ENCODE measurements at regions not wholly inside any gene's neighbourhood (a gene's known extent, or its start where the extent isn't known, plus 50 kb on each side); places are given as distances from the start of the nearest gene placed in this dataset.

DNA sequence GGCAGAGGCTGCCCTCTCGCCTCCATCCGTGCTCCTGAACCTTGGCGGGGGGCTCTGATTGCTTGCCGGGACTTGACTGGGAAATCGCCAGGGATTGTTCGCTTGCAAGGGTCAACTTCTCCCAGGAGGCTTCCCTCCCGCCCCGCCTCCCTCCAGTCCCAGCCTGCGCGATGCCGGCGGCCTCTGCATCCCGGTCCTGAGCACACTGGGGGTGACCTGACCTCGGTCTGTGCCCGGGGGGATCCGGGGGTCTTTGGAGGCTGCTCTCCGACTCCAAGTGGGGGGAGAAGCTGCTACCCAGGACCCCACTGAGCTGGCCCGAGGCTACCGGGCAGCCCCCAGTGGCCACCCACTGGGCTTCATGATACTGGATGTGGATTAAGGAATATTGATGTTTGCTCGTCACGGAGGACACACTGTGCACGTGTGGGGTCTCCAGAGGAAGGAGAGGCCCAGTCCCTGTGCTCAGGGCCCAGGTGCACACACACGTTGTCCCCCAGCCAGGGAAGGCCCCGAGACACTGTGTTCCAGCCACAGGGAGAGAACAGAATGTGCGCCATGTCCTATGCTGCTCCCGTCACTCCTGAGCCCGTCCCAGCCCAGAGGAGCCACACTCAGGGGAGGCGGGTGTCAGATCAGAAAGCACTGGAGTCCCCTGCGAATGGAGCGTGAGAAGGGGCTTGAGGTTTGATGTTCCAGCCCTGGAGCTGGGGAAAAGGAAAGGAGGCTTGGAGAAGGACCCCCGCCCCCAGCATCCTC lies 55.9 kb upstream of the NKX1-1 start:
- TF ChIP-seq, protein P1, sequence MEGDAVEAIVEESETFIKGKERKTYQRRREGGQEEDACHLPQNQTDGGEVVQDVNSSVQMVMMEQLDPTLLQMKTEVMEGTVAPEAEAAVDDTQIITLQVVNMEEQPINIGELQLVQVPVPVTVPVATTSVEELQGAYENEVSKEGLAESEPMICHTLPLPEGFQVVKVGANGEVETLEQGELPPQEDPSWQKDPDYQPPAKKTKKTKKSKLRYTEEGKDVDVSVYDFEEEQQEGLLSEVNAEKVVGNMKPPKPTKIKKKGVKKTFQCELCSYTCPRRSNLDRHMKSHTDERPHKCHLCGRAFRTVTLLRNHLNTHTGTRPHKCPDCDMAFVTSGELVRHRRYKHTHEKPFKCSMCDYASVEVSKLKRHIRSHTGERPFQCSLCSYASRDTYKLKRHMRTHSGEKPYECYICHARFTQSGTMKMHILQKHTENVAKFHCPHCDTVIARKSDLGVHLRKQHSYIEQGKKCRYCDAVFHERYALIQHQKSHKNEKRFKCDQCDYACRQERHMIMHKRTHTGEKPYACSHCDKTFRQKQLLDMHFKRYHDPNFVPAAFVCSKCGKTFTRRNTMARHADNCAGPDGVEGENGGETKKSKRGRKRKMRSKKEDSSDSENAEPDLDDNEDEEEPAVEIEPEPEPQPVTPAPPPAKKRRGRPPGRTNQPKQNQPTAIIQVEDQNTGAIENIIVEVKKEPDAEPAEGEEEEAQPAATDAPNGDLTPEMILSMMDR (IDR thresholded peaks at IDR 0.05; ENCODE audit: insufficient read depth, low read length, poor library complexity, severe bottlenecking) = no peak
- DNase-seq (ENCODE audit: extremely low read depth, insufficient read length) = no peak
- Histone ChIP-seq H3K4me3 (replicated peaks; ENCODE audit: low read depth, low read length) (no peak overlapping the region), H3K27me3 (replicated peaks; ENCODE audit: control insufficient read depth, insufficient read depth, low read length) (no peaks in the 10 kb centered on the region), H3K36me3 (ENCODE audit: control insufficient read depth, insufficient read depth, low read length) (no peaks in the 10 kb centered on the region)

DNA sequence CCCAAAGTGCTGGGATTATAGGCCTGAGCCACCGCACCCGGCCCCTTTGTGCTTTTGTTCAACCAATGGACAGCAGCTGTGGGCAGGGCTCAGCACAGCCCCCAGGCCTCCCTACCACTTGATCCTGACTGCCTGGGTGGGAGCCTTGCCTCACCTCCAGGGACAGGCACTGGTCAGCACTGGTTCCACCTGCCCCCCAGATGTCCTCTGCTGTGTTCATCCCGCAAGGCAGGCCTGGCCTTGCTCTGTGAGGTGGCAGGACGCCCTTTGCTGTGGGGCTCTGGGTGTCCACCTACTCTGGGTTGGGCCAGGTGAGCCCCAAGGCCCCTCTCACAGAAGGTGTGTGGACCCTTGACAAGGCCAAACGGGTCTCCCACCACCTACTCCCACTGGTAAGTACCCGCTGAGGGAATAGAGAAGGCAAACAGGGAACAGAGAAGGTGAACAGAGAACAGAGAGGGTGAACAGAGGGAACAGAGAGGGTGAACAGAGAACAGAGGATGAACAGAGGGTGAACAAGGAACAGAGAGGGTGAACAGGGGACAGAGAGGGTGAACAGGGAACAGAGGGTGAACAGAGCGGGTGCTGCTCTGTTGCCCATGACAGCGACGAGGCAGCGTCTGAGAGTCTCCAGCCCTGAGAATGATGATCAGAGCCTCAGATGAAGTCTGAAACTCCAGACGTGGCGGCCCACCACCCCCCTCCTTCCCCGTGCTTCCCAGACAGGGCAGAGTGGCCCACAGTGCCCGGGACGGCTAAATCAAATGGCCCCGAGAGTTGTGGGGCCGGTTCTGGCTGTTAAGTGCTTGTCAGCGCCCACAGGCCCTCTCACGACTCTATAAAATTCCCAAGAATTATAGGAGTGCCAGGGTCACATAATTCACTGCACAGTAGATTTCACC lies 55.0 kb upstream of the NKX1-1 start:
- DNase-seq (ENCODE audit: extremely low read depth, insufficient read length) = no peak
- no peaks in the 10 kb centered on the region for H3K27me3 ChIP-seq (replicated peaks; ENCODE audit: control insufficient read depth, insufficient read depth, low read length)
- H3K36me3 ChIP-seq (ENCODE audit: control insufficient read depth, insufficient read depth, low read length) = no peaks in the 10 kb centered on the region
- TF ChIP-seq, protein P1 (IDR thresholded peaks at IDR 0.05; ENCODE audit: insufficient read depth, low read length, poor library complexity, severe bottlenecking) = no peak
- H3K4me3 ChIP-seq (replicated peaks; ENCODE audit: low read depth, low read length) = no peak overlapping the region

DNA sequence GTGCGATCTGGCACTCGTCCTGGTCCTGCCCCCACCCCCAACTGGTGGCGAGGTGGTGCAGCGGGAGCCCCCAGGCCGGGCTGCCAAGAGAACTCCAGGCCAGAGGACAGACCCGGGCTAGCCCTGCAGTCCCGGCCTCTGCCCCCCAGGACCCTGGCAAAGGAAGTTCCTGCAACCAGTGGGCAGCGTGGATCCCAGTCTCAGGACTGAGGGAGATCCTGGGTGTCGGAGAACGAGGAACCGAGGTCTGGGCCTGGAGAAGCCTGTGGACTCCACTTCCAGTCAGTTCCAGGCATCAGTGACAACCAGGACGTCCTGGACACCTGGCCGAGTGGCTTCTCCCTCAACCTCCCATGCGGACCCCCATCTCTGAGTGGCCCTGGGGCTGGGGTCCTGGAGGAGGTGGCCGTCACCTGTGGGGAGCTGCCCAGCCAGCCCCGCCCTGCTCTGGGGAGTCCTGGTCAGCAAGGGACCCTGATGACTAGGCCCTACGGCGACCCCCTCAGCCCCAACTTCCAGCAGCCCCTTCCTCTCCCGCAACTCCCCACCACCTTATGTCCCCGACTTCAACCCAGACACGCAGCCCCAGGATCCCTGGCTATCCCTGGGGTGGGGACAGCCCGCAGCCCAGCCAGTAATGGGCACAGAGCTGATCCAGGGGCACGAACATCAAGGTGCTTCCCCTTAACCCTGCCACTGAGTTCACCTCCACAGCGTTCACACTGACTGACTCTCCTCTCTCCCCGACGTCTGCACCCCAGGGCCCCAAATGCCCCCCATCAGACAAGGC lies 53.7 kb upstream of the NKX1-1 start:
- DNase-seq (ENCODE audit: extremely low read depth, insufficient read length) = no peak
- TF ChIP-seq, protein P1 (IDR thresholded peaks at IDR 0.05; ENCODE audit: insufficient read depth, low read length, poor library complexity, severe bottlenecking) = no peak
- Histone ChIP-seq H3K27me3 (replicated peaks; ENCODE audit: control insufficient read depth, insufficient read depth, low read length) (no peaks in the 10 kb centered on the region), H3K36me3 (ENCODE audit: control insufficient read depth, insufficient read depth, low read length) (no peaks in the 10 kb centered on the region), H3K4me3 (replicated peaks; ENCODE audit: low read depth, low read length) (no peak overlapping the region)

DNA sequence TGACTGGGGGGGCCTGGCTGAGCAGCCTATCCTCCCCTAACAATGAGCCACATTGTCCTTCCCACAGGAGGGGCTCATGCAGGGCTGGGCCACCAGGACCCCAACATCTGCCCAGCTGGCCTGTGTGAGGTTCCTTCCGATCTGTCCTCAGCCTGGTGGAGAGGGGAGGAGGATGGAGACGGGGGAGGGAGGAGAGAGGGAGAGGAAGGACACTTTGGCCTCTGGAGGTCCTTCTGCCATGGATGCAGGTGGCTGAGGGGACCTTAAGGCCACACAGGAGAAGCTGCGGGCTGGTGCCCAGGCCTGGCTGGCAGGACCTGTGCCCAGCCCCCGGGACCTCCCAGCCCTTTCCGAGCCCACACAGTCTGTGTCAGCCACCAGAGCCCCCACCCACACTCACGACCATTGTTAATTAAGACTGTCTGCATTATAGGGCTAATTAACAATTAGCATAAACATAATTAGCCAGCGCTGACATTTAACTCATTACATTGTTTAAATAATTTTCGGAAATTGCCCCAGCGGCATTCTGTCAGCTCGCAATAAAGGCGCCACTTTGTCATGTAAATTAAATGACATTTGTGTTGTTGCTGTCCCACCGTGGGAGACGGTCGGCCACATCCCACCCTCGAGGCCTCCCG lies 53.0 kb upstream of the NKX1-1 start:
- H3K27me3 ChIP-seq (replicated peaks; ENCODE audit: control insufficient read depth, insufficient read depth, low read length) = no peaks in the 10 kb centered on the region
- TF ChIP-seq, protein P1 (IDR thresholded peaks at IDR 0.05; ENCODE audit: insufficient read depth, low read length, poor library complexity, severe bottlenecking) = no peak
- no peak for DNase-seq (ENCODE audit: extremely low read depth, insufficient read length)
- no peaks in the 10 kb centered on the region for H3K36me3 ChIP-seq (ENCODE audit: control insufficient read depth, insufficient read depth, low read length)
- no peak overlapping the region for H3K4me3 ChIP-seq (replicated peaks; ENCODE audit: low read depth, low read length)

DNA sequence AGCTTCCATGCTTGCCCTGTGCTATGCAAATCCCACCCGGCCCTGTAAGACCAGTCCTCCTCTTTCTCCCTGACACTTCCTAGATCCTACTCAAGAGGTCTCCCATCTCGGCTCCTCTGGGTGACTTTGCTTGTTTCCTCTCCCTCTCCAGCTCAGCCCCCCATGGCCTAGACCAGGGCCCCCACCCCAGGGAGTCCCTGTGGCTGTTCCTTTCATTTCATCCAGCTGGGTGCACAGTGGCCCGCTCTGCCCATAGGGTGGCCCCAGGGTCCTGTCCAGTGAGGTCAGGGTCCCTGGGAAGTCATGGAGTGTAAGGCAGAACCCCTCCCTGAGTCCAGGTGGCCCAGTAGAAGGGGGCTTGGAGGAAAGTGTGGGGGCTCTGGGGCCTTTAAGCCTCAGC lies 52.3 kb upstream of the NKX1-1 start:
- no peaks in the 10 kb centered on the region for H3K36me3 ChIP-seq (ENCODE audit: control insufficient read depth, insufficient read depth, low read length)
- H3K27me3 ChIP-seq (replicated peaks; ENCODE audit: control insufficient read depth, insufficient read depth, low read length) = no peaks in the 10 kb centered on the region
- H3K4me3 ChIP-seq (replicated peaks; ENCODE audit: low read depth, low read length) = no peak overlapping the region
- TF ChIP-seq, protein P1 (IDR thresholded peaks at IDR 0.05; ENCODE audit: insufficient read depth, low read length, poor library complexity, severe bottlenecking) = no peak
- no peak for DNase-seq (ENCODE audit: extremely low read depth, insufficient read length)
